ENCODE measurements at regions not wholly inside any gene's neighbourhood (a gene's known extent, or its start where the extent isn't known, plus 50 kb on each side); places are given as distances from the start of the nearest gene placed in this dataset.

DNA sequence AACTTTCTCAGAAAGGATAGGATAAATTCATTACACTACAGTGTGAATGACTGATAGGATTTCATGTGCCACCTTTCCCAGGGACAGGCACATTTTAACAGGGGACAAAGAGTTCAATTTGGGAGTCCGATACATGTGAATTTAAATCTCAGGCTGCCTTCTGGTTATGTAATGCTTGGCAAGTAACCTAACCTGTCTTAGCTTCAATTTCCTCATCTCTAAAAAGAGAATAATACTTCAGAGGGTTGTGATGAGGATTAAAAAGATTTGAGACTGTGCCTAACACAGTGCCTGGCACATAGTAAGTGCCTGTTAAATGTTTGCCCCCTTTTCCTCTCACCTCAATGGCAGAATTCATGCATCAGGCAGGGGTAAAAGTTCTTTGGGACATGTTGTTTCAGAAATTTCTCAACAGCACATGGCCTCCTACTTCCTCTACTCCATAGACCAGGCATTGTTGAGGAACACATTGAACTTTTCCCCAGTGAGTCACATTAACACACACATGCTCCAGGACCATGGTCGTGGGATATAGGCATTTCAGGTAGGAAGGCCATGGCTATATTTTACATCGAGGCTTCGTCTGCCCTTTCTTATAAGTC is 94.6 kb upstream of the EGFLAM start:
- H3K27me3 ChIP-seq, result no peaks in the 10 kb centered on the region
- no peaks in the 10 kb centered on the region for H3K36me3 ChIP-seq (replicated peaks in 1 of 2)
- no peaks in the 10 kb centered on the region for H3K9me3 ChIP-seq (replicated peaks in 1 of 3)
- no peaks in the 10 kb centered on the region for H3K4me1 ChIP-seq (replicated peaks in 1 of 2)
- 59 to 68% (median 64%) methylated on average over 4 of the region's 4 CpGs for WGBS, 4 donors
- TF ChIP-seq POLR2A (IDR thresholded peaks at IDR 0.05), result no peak
- TF ChIP-seq, protein P1, sequence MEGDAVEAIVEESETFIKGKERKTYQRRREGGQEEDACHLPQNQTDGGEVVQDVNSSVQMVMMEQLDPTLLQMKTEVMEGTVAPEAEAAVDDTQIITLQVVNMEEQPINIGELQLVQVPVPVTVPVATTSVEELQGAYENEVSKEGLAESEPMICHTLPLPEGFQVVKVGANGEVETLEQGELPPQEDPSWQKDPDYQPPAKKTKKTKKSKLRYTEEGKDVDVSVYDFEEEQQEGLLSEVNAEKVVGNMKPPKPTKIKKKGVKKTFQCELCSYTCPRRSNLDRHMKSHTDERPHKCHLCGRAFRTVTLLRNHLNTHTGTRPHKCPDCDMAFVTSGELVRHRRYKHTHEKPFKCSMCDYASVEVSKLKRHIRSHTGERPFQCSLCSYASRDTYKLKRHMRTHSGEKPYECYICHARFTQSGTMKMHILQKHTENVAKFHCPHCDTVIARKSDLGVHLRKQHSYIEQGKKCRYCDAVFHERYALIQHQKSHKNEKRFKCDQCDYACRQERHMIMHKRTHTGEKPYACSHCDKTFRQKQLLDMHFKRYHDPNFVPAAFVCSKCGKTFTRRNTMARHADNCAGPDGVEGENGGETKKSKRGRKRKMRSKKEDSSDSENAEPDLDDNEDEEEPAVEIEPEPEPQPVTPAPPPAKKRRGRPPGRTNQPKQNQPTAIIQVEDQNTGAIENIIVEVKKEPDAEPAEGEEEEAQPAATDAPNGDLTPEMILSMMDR (IDR thresholded peaks at IDR 0.05), result no peak
- DNase-seq, result no peak
- intact Hi-C loops (cut with DNase I), result no loop called here
- H3K27ac ChIP-seq, result no peak overlapping the region
- no peak overlapping the region for H3K4me3 ChIP-seq

DNA sequence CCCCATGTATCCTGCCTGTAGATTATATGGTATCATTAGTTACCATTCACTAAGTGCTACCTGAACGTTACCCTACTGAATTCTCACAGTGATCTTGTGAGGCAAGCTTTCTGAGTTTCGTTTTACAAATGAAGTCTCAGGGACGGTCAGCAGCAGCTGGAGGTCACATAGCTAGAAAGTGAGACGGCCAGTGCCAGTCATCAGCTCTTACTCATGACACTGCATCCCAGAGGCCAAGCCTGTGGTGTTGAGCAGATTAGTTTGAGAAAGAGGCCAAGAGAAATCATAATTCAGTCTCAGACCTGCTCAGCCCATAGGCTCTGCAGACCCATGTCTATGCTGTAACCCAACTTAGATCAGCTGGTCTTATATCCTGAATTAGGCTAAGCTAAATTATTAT is 95.7 kb upstream of the EGFLAM start:
- Histone ChIP-seq H3K27me3 (no peaks in the 10 kb centered on the region), H3K9me3 (replicated peaks in 1 of 3) (no peaks in the 10 kb centered on the region), H3K27ac (no peak overlapping the region), H3K4me1 (replicated peaks in 1 of 2) (no peaks in the 10 kb centered on the region), H3K36me3 (replicated peaks in 1 of 2) (no peaks in the 10 kb centered on the region), H3K4me3 (no peak overlapping the region)
- peak in 6 of 7 donors; percentile 27 to 61 (median 37) for DNase-seq
- WGBS, 4 donors, result 40 to 58% (median 53%) methylated on average over 3 to 4 of the region's 4 CpGs
- intact Hi-C loops (cut with DNase I), result no loop called here
- TF ChIP-seq, protein P1 (IDR thresholded peaks at IDR 0.05), result no peak
- TF ChIP-seq POLR2A (IDR thresholded peaks at IDR 0.05), result no peak

DNA sequence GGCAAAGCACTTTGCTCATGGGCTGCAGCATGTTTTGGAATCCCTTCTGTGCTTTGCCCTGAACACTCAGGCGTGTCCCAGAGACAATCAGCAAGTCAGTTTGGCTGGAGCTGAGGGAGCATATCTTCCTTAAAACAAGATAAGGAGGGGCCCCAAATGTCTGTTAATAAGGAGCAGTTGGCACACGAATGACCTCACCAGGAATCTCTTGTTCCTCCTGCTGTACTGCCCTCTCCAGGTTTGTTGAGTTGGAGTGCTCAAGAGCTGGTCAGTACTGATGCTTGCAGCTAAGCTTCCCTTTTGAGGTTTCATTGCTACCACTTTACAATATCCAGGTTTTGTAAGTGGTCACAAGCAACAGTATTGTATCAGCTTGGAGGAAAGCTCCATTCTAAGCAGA is 101.3 kb upstream of the EGFLAM start:
- H3K36me3 ChIP-seq (replicated peaks in 1 of 2), result no peaks in the 10 kb centered on the region
- no peaks in the 10 kb centered on the region for H3K9me3 ChIP-seq (replicated peaks in 1 of 3)
- H3K27me3 ChIP-seq, result no peaks in the 10 kb centered on the region
- DNase-seq, result no peak
- 65 to 86% (median 69%) methylated on average over 2 of the region's 2 CpGs for WGBS, 4 donors
- TF ChIP-seq, protein P1 (IDR thresholded peaks at IDR 0.05), result no peak
- TF ChIP-seq POLR2A (IDR thresholded peaks at IDR 0.05), result no peak
- no peak overlapping the region for H3K27ac ChIP-seq
- H3K4me1 ChIP-seq (replicated peaks in 1 of 2), result no peaks in the 10 kb centered on the region
- no peak overlapping the region for H3K4me3 ChIP-seq
- intact Hi-C loops (cut with DNase I), result no loop called here

DNA sequence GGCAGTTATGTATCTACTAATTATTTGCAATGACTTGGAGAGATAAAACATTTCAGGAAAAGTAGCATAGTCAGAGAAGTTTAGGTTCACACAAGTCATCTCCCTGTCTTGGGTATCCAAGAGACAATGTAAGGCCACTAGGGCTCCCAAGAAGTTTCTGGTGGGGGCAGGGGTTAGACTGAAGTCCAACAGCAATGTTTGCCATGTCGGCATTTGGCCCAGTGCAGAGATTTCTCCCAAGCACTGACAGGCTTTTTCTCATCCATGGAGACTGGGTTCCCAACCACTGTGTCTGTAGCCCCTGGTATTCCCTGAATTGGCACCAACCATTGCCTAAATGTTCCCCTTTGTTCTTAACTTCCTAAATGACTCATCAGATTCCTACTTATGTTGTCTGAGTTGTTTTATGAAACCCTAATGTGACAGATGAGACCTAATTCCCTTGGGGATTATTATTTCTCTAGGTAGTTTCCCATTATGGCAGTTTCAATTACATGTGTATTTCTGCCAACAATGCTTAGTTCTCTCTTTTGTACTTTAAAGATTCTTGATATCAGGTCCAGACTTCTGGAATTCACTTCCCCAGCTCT is 103.6 kb upstream of the EGFLAM start:
- Histone ChIP-seq H3K4me1 (replicated peaks in 1 of 2) (no peaks in the 10 kb centered on the region), H3K9me3 (replicated peaks in 1 of 3) (no peaks in the 10 kb centered on the region), H3K27me3 (no peaks in the 10 kb centered on the region), H3K4me3 (no peak overlapping the region), H3K36me3 (replicated peaks in 1 of 2) (no peaks in the 10 kb centered on the region), H3K27ac (no peak overlapping the region)
- DNase-seq, result no peak
- WGBS, 4 donors, result 68 to 85% (median 73%) methylated on average over 1 of the region's 1 CpG
- TF ChIP-seq, protein P1 (IDR thresholded peaks at IDR 0.05), result no peak
- no peak for TF ChIP-seq POLR2A (IDR thresholded peaks at IDR 0.05)
- intact Hi-C loops (cut with DNase I), result no loop called here

All from adrenal gland (tissue), 9 donors.